NCI-H2107 treated with DMSO at 0.1 percent for 48 hours (cell line): ENCODE measurements at regions not wholly inside any gene's neighbourhood (a gene's known extent, or its start where the extent isn't known, plus 50 kb on each side); places are given as distances from the start of the nearest gene placed in this dataset.
"Not testable (repeated sequence)": the region's sequence is repeated elsewhere in the genome, so short reads cannot be mapped to it uniquely, and the experiment has no call there.

Source experiments
- DNase-seq: peaks from one replicate; lab custom pipeline; 2025; ENCODE audit not compliant: unreplicated experiment; lab: John Stamatoyannopoulos, UW

DNA sequence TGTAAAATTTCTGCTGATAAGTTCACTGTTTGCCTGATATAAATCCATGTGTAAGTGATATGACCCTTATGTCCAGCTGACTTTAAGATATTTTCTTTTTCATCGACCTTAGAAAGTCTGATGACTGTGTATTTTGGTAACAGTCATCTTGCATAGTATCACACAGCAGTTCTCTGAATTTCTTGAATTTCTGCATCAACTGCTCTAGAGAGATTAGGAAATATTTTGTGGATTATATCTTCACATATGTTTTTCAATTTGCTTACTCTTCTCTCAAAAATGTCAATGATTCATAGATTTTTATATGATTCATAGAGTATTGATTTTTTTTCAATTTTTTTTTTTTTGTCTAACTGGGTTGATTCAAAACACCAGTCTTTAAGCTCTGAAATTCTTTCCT is 945.3 kb downstream of the TRIB2 start:
- no peak for DNase-seq

DNA sequence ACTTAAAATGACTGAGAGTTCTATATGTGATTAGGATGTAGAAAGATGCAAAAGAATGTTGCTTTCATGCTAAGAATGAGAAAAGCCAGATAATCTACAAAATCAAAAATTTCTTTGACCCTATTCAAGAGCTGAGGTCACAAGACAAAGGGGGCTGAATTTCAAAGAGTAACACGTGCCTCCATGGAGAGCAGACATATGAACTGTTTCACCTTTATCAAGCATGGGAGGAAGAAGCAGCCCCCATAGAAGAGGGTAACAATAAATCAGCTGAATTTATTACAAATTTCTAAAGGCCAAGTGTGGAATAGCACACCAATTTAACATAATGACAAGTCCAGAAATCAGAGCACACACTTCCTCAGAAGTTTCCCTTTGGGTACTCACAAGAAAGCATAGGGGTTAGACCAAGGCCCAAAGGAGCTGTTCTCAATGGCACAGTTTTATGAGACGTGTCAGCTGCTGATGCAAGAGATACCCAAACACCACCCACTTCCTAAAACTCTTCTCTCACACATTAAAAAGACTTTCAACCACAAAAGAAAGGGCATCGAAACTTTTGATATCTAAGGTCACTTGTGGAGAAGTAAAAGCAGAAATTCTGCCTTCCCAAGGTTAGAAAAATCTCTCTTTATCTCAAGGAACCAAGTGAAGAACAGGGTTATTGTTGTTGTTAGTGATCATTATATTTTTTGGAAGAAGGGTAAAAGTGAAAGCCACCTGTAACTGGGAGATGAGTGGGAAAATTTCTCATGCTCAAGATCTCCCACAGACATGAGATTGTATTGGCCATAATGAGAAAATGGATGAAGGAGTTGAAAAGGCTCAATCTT is 950.1 kb downstream of the TRIB2 start:
- no peak for DNase-seq

DNA sequence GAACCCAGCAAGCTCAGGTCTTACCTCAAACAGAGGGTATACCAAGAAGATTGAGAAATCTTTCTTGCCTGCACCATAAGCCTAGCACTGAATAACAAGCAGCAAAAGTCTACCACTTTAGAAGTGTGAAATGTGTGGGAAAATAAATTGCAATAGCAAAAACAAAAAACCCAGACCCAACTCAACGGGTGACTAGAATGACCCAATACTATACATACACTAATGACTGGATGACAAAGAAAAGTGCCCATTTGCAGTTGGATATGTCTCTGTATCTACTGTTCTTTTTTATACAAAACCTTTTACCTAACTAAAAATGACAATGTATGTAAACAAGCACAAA is 950.6 kb downstream of the TRIB2 start:
- no peak for DNase-seq

DNA sequence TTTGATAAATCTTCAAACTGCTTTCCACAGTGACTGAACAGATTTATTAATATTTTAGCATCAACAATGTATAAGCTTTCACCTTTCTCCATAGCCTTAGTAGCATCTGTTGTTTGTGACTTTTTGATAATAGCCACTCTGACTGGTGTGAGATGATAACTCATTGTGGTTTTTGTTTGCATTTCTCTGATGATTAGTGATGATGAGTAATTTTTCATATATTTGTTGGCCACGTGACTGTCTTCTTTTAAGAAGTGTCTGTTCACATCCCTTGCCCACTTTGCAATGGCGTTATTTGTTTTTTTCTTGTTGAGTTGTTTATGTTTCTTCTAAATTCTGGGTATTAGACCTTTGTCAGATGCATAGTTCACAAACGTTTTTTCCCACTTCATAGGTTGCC is 952.9 kb downstream of the TRIB2 start:
- DNase-seq: no peak

DNA sequence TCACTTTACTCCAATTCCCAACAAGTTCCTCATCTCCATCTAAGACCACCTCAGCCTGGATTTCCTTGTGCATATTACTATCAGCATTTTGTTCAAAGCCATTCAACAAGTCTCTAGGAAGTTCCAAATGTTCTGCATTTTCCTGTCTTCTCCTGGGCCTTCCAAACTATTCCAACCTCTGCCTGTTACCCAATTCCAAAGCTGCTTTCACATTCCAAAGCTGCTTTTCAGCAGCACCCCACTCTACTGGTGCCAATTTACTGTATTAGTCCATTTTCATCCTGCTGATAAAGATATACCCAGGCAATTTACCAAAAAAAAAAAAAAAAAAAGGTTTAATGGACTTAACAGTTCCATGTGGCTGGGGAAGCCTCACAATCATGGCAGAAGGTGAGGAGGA is 957.1 kb downstream of the TRIB2 start:
- not testable (repeated sequence) for DNase-seq

DNA sequence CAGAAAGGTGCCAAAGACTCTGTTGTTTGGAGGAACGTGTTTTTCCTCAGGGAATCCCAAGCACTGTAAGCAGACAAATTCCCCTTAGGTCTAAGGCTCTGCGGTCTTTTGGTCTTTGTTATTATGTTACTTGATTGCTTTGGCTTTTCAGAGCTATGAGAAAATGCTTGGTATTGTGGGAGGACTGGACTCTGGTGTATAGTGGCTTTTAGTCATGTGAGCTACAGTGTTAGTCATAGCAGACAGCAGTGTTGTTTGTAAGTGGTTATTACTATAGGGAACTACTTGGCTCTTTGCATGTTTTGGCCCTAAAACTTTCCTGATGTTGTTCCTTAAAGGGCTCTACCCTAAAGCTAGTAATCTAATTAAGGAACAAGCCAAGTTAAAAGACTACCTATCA is 956.2 kb upstream of the LRATD1 start:
- DNase-seq: no peak

DNA sequence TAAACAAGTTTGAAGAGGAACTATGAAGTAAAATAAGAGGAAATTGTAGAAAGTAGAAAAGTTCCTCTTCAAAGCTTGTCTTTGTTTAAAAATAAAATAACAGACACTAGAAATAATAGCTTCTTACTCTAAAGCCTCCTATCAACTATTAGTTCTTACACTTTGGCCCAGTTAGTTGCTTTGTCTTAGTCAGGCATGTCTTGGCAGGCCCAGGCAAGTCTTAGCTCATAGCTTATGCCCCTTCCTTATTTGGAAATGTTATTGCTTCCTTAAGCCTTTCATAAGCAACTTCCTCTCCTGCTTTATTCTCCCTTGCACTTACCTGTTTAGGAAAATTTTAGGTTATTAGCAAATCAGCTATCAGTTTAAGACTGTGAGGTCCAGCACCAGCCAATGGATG is 950.6 kb upstream of the LRATD1 start:
- no peak for DNase-seq

DNA sequence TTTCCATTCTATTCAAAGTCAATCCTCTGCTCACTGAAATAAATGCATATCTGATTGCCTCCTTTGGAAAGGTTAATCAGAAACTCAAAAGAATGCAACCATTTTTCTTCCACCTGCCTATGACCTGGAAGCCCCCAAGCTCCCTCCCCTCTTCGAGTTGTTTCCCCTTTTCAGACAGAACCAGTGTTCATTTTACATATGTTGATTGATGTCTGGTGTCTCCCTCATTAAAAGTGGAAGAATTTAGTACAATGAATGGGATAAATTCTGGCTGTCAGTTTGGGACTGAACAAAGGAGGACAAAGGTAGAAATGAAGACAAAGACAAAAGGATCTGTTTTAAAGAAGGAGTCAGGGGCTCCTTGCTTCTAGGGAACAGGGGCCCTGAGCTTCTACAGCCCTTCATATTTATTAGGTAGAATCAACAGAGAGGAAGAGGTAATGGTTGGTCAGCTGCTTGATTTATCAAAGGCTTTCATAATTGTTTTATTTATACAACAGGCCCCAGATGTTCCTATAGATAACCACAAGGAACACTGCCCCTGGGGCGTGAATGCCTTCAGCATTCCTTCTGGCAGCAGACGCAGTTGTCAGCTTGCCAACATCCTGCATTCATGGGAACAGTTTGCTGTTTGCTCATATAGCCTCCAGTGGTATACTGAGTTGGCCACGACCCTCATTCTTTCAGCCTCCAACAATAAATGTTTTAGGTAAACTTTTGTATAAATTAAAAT is 949.8 kb upstream of the LRATD1 start:
- no peak for DNase-seq

DNA sequence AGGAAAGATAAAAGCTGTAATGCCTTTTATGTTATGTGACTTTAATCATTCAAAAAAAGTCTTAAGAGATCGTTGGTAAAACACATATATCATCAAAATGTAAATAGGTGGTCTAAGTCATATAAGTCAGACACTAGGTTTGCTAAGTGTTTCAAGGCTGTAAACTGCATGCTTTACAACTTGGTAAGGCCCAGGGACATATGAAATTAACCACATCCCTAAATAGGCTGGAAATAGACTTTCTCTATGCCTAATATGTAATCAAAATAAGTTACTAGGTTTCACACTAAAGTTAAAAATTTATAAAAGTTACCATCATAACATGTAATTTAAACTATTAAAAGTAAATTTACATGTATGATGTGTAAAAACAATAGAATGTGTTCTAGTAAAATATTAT is 946.3 kb upstream of the LRATD1 start:
- DNase-seq: no peak

DNA sequence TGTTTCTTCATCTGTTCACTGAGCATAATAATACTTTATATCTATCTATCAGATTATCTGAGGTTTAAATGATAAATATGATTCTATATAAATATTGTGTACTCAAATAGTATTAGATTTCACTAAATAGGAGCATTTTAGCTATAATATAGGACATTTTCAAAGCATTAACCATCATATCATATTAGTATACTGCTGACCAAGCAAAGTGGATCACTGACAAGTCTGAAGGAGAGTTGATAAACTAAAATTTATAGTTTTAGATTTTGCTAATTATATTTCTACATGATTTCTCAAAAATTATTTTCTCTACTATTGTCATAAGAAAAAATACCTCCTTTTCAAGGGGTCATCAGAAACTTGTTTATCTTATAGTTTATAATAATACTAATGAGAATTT is 937.8 kb upstream of the LRATD1 start:
- no peak for DNase-seq

DNA sequence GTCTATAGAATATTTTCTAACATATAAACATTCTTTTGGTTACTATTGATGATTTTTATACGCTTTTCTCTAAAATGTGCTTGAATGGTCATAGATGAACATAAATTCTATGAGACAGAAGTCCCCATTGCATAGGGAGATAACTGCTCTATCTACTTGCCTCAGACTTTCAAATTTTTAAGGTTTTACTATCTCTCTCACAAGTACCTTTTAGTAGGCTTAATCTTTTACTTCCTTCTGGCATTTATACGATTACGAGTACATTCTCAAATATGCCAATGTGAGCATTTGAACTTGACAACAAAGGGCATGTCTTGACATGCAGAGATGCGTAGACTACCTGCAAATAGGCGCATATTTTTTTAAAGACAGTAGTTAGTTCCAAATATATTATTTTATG is 935.9 kb upstream of the LRATD1 start:
- DNase-seq: no peak

DNA sequence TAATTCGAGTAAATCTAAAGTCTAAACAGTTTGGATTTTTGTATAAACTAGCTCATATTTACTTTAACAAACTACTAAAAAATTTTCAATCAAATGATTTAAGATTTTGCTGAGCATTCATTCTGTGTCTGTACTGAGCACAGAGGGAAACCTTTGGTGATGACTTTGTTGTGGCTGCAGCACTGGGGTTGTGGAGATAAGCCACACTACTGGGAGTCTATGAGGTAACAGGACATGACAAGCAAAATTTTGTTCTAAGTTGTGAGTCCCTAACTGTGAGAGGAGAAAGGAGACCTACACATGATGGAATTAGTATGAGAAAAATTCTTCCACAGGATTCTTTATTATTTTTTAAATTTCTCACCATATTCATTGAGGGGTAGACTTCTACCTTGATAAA is 933.7 kb upstream of the LRATD1 start:
- DNase-seq: no peak

DNA sequence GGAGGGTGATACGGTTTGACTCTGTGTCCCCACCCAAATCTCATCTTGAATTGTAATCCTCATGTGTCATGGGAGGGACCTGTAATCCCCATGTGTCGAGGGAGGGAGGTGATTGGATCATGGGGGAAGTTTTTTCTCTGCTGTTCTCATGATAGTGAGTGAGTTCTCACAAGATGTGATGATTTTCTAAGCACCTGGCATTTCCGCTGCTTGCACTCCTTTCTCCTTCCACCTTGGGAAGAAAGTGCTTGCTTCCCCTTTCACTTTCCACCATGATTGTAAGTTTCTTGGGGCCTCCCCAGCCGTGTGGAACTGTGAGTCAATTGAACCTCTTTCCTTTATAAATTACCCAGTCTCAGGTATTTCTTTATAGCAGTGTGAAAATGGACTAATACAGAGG is 932.6 kb upstream of the LRATD1 start:
- not testable (repeated sequence) for DNase-seq

DNA sequence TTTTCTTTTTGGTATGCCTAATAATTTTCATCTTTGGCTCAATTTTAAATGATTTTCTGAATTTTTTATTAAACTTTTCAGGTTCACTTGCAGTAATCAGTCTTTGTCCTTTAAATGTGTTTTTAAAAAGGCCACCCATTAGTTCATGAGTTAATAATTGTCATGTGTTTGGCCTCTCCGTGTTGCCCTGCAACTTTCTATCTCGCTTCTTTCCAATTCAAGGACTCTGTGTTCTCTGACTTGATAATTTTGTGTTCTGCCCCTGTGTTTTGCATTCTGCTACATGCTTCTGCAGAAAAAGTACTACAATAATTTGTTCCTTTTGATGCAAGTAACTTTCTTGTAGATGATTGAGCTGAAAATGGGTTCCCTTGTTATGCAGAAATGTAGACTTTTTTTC is 921.4 kb upstream of the LRATD1 start:
- no peak for DNase-seq

DNA sequence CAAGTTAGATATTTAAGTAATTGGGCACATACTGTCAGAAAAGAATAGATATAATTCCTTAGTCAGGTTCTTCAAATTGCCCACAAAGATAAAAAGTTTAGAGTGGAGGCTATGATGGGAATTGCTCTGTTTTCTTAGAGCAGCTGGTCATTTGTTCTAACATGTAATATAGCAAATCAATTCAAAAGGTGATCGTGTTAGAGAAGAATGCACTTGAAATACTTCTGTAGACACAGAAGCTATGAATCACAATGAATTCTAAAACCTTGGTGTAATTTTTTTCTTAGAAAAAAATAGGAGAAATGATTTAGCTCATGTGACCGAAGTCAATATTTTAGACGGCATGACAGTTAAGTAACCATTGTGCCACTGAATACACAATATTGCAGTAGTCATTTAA is 918.1 kb upstream of the LRATD1 start:
- DNase-seq: no peak

DNA sequence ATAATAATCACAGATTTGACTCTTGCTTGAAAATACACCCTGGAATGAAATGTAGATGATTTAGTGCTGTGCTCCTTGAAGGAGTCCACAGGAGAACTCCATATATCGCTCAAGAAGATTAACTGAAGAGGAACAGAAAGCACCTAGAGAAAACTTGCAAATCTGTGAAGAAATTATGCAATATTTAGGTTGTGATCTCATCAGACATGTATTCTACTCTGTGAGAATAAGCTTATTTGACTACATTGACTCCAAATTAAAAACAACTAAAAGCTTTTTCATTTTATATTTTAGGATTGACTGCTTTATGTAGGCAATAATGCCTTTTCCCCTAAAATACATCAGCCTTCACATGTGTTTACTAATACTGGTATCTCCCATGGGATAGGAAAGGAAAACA is 906.6 kb upstream of the LRATD1 start:
- no peak for DNase-seq

DNA sequence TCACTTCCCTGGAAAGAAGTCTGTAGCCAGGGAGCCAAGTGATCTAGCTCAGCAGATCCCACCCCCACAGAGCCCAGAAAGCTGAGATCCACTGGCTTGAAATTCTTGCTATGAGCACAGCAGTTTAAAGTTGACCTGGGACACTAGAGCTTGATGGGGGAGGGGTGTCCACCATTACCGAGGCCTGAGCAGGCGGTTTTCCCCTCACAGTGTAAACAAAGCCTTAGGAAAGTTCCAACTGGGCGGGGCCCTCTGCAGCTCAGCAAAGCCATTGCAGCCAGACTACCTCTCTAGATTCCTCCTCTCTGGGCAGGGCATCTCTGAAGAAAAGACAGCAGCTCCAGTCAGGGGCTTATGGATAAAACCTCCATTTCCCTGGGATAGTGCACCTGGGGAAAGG is 887.2 kb upstream of the LRATD1 start:
- no peak for DNase-seq

DNA sequence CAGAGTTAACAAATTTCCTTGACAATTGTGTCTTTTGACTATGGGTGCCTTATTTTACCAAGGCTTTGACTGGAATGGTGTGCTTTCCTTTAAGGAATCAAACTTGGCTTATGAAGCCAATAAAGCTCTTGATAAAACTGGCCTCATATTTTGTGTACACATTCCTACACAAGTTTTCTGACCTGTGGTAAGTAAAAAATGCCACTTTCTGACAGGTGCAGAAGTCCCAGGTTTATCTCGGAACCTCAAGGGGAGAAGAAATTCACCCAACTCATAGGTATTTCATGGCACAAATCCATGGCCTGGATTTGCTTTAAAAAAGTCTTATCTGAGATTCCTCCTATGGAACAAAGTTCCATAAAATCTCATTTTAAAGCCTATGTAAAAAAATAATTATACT is 880.6 kb upstream of the LRATD1 start:
- DNase-seq: no peak

DNA sequence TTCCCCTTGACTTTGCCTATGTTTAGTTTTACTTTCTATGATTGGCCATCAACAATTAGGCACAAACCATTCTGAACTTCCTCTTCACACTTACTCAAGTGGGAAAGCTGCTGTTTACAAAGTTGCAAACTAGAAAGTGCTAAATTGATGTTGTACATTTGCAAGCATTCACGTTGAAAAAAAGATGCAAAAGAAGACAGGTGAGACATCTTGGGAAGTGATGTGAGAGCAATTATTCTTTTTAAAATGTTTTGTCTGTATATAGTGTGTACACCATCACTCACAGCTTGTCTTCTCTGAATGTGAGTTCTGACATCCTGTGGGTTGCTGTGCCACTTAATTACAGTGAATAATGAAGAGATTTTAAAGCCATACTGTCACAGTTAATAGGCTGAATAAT is 874.1 kb upstream of the LRATD1 start:
- no peak for DNase-seq

DNA sequence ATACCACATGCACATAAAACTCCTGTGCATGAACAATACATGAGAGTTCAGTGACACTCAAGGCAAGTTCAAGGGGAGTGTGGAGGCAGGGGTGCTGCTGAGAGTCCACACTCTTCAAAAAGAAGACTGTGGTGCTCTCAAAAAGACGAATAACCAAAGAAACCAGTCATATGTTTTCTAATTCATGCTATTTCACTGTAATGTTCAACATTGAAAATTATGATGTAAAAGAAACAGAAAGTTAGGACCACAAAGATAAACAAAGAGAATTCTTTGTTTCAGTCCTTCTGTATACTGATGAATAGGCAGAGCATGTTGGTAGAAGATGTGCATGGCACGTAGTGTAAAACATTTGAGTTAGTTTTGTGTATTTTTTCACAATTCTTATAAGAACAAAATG is 864.2 kb upstream of the LRATD1 start:
- no peak for DNase-seq

DNA sequence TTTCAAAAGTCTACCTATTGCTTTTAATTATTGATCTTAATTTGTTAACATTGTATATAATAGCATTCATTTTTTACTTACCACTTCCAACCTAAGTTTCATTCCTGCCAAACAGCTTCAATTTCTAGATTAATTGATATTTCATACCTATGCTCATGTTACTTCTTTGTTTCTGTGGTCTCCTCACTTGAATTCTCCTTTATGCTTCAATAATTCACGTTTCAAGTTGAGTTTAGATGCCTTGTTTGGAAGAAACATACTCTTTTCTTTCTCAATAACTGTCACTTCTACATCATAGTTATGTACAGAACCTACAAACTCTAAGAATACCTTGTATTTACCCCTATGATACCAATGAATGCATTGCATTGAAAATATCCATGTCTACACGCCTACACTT is 862.2 kb upstream of the LRATD1 start:
- no peak for DNase-seq

DNA sequence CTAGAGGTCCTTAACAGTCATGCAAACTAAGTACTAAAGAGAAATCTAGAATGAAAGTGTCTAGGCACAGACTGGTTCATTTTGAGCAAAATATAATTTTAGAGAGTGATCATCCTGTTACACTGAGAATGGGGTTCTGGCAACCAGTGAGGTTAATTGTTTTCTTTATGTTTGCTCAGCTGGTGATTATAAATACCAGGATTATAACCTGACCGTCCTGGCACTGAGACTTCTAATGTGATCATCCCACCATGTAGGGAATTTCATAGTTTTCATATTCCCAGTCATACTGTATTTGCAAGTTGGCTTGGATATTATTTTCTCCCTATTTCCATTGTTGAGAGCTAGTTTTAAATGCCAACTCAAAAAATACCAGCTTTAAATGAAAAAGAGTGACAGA is 852.5 kb upstream of the LRATD1 start:
- DNase-seq: no peak

DNA sequence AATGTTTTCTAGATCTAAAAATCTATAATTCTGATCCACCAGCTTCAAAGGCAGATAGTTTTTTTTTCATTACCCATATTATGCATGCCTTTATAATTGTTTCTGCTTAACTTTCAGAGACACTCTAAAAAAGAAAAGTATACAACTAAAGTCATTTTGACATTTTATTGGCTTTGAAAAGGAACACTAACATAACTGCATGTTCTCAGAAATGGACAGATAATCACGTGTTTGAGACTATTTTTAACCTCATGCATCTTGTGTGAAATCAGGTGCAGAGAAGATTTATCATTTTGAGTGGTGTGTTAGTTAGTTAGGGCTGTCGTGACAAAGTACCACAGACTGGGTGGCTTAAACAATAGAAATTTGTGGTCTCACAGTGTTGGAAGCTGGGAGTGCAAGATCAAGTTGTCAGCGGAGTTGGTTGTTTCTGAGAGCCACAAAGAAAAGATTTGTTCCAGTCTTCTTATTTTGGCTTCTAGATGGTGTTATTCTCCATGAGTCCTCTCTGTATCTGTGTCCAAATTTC is 841.4 kb upstream of the LRATD1 start:
- no peak for DNase-seq
